CD8-positive, alpha-beta memory T cell (primary cell): ENCODE measurements at regions not wholly inside any gene's neighbourhood (a gene's known extent, or its start where the extent isn't known, plus 50 kb on each side); places are given as distances from the start of the nearest gene placed in this dataset.
"Not testable (repeated sequence)": the region's sequence is repeated elsewhere in the genome, so short reads cannot be mapped to it uniquely, and the experiment has no call there.

Experiments used
- CTCF ChIA-PET: fragments of 350-600 bp; sonication (Branson Sonifier 250); formaldehyde crosslinking; loops from one replicate; lab custom pipeline; 2021; ENCODE audit warnings: antibody characterized with exemption; lab: Charles Lee
- POLR2A ChIA-PET: fragments of 350-600 bp; sonication (Branson Sonifier 250); formaldehyde crosslinking; loops from one replicate; lab custom pipeline; 2021; ENCODE audit warnings: antibody characterized with exemption; lab: Charles Lee
- DNase-seq, 5 donors: peaks; one replicate each; pipeline versions ENCODE4 v3.0.0 to v3.0.0-alpha.2; 2020 to 2022; ENCODE audit warnings: mixed read lengths in 1 of 5
- H3K27ac ChIP-seq: one replicate; pipeline ENCODE4 v1.7.0; 2013; ENCODE audit warnings: low read depth, mild to moderate bottlenecking, low read length, moderate library complexity
- H3K27me3 ChIP-seq: 2 replicates; pipeline ENCODE4 v1.7.0; 2013; ENCODE audit warnings: low read length, mild to moderate bottlenecking; ENCODE audit not compliant: insufficient read depth, poor library complexity, severe bottlenecking
- H3K36me3 ChIP-seq: 2 replicates; pipeline ENCODE4 v1.7.0; 2013; ENCODE audit warnings: mild to moderate bottlenecking, low read length, moderate library complexity; ENCODE audit not compliant: insufficient read depth
- H3K4me1 ChIP-seq: 2 replicates; pipeline ENCODE4 v1.7.0; 2013; ENCODE audit warnings: mild to moderate bottlenecking, low read length, moderate library complexity; ENCODE audit not compliant: insufficient read depth
- H3K4me3 ChIP-seq: 2 replicates; pipeline ENCODE4 v1.7.0; 2013; ENCODE audit warnings: mild to moderate bottlenecking, low read length
- H3K9me3 ChIP-seq: 2 replicates; pipeline ENCODE4 v1.7.0; 2013; ENCODE audit warnings: mild to moderate bottlenecking, low read length
- H3K27ac Mint-ChIP-seq, 8 donors: one replicate each; pipeline ENCODE4 v1.8.0; 2020 to 2021; ENCODE audit warnings: mixed read lengths in 8 of 8, mild to moderate bottlenecking in 6 of 8, inconsistent platforms in 3 of 8, moderate library complexity in 3 of 8
- H3K27me3 Mint-ChIP-seq, 2 donors: one replicate each; pipeline ENCODE4 v1.8.0; 2020 to 2021; ENCODE audit warnings: mixed read lengths in 2 of 2, mild to moderate bottlenecking in 1 of 2, moderate library complexity in 1 of 2
- H3K36me3 Mint-ChIP-seq, 3 donors: one replicate each; pipeline ENCODE4 v1.8.0; 2020 to 2021; ENCODE audit warnings: mixed read lengths in 3 of 3, inconsistent platforms in 1 of 3, mild to moderate bottlenecking in 1 of 3
- H3K4me1 Mint-ChIP-seq, 3 donors: one replicate each; pipeline ENCODE4 v1.8.0; 2020 to 2021; ENCODE audit warnings: mixed read lengths in 3 of 3, inconsistent platforms in 1 of 3, mild to moderate bottlenecking in 1 of 3
- H3K4me3 Mint-ChIP-seq, 7 donors: one replicate each; pipeline ENCODE4 v1.8.0; 2020 to 2021; ENCODE audit warnings: mixed read lengths in 7 of 7, mild to moderate bottlenecking in 6 of 7, moderate library complexity in 4 of 7, inconsistent platforms in 2 of 7
- H3K9me3 Mint-ChIP-seq, 5 donors: one replicate each; pipeline ENCODE4 v1.8.0; 2020 to 2022; ENCODE audit warnings: mixed read lengths in 5 of 5, mild to moderate bottlenecking in 3 of 5, moderate library complexity in 2 of 5, inconsistent platforms in 1 of 5

DNA sequence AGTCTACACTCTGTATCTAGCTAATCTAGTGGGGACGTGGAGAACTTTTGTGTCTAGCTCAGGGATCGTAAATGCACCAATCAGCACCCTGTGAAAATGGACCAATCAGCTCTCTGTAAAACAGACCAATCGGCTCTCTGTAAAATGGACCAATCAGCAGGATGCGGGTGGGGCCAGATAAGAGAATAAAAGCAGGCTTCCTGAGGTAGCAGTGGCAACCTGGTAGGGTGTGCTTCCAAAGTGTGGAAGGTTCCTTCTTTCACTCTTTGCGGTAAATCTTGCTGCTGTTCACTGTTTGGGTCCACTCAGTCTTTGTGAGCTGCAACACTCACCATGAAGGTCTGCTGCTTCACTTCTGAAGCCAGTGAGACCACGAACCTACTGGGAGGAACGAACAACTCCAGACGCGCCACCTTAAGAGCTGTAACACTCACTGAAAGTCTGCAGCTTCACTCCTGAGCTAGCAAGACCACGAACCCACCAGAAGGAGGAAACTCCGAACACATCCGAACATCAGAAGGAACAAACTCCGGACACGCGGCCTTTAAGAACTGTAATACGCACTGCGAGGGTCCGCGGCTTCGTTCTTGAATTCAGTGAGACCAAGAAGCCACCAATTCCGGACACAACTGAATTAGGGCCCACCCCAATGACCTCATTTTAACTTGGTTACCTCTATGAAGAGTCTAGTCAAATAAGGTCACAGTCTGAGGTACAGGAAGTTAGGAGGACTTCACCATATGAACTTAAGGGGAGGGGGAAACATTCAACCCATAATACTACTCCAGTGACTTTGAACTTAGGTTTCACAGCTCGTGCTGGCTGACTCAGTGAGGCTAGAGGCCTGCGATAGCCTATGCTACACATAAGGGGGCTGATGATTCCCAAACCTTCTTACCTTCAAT lies 59.8 kb upstream of the LPGAT1 start:
- H3K9me3 ChIP-seq, H3K27ac ChIP-seq, H3K4me3 ChIP-seq, H3K27me3 ChIP-seq, POLR2A ChIA-PET, H3K36me3 ChIP-seq, H3K4me1 ChIP-seq, H3K36me3 Mint-ChIP-seq, H3K9me3 Mint-ChIP-seq, H3K4me1 Mint-ChIP-seq: not testable (repeated sequence)
- peak overlapping the region in 6 of 8 donors; percentile 16 to 88 (median 80) for H3K27ac Mint-ChIP-seq
- H3K27me3 Mint-ChIP-seq, result peaks cover 5 to 25% of the 10 kb centered on the region in 2 donors
- CTCF ChIA-PET, result interaction anchor here (1.4 kb wide), 2 partner anchors 17 to 24 kb away, joined by 3 read pairs; no protein-coding TSS in a partner anchor
- H3K4me3 Mint-ChIP-seq, result peak overlapping the region in 6 of 7 donors; percentile 15 to 72 (median 57)
- DNase-seq, result peak in 2 of 5 donors; percentile 6 to 51

DNA sequence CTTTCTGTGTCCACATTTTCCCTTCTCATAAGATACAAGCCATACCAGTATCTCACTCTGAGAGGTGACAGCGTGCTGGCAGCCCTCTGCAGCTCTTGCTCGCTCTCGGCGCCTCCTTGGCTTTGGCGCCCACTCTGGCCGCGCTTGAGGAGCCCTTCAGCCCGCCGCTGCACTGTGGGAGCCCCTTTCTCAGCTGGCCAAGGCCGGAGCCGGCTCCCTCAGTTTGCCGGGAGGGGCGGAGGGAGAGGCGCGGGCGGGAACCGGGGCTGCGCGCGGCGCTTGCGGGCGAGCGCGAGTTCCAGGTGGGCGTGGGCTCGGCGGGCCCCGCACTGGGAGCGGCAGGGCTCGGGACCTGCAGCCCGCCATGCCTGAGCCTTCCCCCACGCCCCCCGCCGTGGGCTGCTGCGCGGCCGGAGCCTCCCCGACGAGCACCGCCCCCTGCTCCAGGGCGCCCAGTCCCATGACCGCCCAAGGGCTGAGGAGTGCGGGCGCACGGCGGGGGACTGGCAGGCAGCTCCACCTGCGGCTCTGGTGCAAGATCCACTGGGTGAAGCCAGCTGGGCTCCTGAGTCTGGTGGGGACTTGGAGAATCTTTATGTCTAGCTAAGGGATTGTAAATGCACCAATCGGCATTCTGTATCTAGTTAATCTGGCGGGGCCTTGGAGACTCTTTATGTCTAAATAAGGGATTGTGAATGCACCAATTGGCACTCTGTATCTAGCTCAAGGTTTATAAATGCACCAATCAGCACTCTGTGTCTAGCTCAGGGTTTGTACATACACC lies 58.9 kb upstream of the LPGAT1 start:
- POLR2A ChIA-PET, result not testable (repeated sequence)
- peak overlapping the region in 3 of 7 donors; percentile 25 to 72 (median 64) for H3K4me3 Mint-ChIP-seq
- CTCF ChIA-PET, result interaction anchor here (1.4 kb wide), 2 partner anchors 16 to 25 kb away, joined by 3 read pairs; no protein-coding TSS in a partner anchor

DNA sequence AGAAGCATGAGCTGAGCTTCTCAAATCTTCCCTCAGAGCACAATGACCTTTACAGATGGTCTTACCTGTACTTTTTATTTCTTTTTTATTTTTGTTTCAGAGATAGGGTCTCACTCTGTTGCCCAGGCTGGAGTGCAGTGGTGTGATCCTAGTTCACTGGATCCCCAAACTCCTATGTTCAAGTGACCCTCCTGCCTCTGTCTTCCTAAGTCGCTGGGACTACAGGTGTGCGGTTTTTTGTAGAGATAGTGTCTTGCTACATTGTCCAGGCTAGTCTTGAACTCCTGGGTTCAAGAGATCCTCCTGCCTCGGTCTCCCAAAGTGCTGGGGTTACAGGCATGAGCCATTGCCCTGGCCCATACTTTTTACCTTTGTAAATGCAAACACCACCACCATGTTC lies 56.0 kb upstream of the LPGAT1 start:
- H3K27ac Mint-ChIP-seq, result no peak overlapping the region
- H3K27me3 ChIP-seq, result no peaks in the 10 kb centered on the region
- H3K9me3 Mint-ChIP-seq, result no peaks in the 10 kb centered on the region
- H3K36me3 ChIP-seq, result no peaks in the 10 kb centered on the region
- H3K9me3 ChIP-seq, result no peaks in the 10 kb centered on the region
- ChIA-PET CTCF (no interaction called here), POLR2A (no interaction called here)
- DNase-seq, result no peak
- H3K4me3 ChIP-seq, result no peak overlapping the region
- no peaks in the 10 kb centered on the region for H3K4me1 ChIP-seq
- peaks cover 7 to 25% of the 10 kb centered on the region in 2 donors for H3K27me3 Mint-ChIP-seq
- peaks cover 4 to 7% (median 4%) of the 10 kb centered on the region in 3 donors for H3K4me1 Mint-ChIP-seq
- peak overlapping the region in 1 of 7 donors; percentile 3 for H3K4me3 Mint-ChIP-seq
- no peak overlapping the region for H3K27ac ChIP-seq
- peaks cover 0 to 6% (median 0%) of the 10 kb centered on the region in 3 donors for H3K36me3 Mint-ChIP-seq

More for the DNA sequence above, 58.9 kb upstream of the LPGAT1 start:
- not testable (repeated sequence) for H3K27ac ChIP-seq, H3K4me3 ChIP-seq, H3K36me3 ChIP-seq, H3K27me3 ChIP-seq, H3K9me3 ChIP-seq, H3K36me3 Mint-ChIP-seq, H3K4me1 Mint-ChIP-seq, H3K4me1 ChIP-seq, H3K9me3 Mint-ChIP-seq
- DNase-seq, result peak in 1 of 5 donors; percentile 1
- H3K27me3 Mint-ChIP-seq, result peaks cover 7 to 25% of the 10 kb centered on the region in 2 donors
- peak overlapping the region in 4 of 8 donors; percentile 16 to 88 (median 65) for H3K27ac Mint-ChIP-seq

DNA sequence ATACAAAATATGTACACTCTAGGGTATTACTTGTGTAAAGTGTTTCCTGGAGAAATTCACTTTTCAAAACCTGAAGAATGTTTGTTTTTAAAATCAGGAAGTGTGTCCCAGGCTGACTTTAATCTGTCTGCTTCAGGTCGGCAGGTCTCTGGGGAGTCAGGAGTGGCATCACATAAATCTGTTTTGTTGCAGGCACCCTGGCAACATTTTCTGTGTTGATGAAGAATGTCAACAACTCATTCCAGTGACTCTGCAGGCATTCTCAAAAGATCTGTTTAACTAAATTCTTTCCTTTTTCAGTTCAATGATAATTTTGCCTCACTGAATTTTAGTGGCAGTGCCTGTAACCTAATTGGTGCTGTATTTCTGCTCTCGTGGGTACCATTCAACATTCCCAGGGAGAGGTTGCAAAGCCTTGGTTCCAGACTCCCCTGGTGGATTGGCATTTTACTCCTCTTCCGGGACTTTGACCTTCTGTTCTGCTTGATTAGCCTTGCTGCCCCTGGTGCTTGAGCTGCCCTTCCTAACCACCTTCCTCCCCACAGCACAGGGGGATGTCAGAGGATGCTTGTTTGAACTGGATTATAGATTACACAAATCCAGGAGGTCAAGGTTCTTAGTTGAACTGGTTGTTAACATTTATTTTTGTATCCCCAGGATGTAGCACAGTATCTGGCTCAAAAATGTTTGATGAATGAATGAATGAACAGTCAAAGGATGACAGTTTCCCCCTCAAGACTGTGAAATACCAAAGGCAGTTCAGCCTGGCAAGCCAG lies 55.4 kb upstream of the LPGAT1 start:
- Mint-ChIP-seq H3K4me3 (no peak overlapping the region), H3K27ac (no peak overlapping the region), H3K4me1 (peaks cover 4 to 7% (median 4%) of the 10 kb centered on the region in 3 donors), H3K36me3 (peaks cover 0 to 6% (median 0%) of the 10 kb centered on the region in 3 donors), H3K27me3 (peaks cover 7 to 25% of the 10 kb centered on the region in 2 donors), H3K9me3 (no peaks in the 10 kb centered on the region)
- DNase-seq, result no peak
- H3K27ac ChIP-seq, result no peak overlapping the region
- POLR2A ChIA-PET, result no interaction called here
- no peaks in the 10 kb centered on the region for H3K36me3 ChIP-seq
- H3K9me3 ChIP-seq, result no peaks in the 10 kb centered on the region
- H3K4me1 ChIP-seq, result no peaks in the 10 kb centered on the region
- CTCF ChIA-PET, result no interaction called here
- no peak overlapping the region for H3K4me3 ChIP-seq
- no peaks in the 10 kb centered on the region for H3K27me3 ChIP-seq

DNA sequence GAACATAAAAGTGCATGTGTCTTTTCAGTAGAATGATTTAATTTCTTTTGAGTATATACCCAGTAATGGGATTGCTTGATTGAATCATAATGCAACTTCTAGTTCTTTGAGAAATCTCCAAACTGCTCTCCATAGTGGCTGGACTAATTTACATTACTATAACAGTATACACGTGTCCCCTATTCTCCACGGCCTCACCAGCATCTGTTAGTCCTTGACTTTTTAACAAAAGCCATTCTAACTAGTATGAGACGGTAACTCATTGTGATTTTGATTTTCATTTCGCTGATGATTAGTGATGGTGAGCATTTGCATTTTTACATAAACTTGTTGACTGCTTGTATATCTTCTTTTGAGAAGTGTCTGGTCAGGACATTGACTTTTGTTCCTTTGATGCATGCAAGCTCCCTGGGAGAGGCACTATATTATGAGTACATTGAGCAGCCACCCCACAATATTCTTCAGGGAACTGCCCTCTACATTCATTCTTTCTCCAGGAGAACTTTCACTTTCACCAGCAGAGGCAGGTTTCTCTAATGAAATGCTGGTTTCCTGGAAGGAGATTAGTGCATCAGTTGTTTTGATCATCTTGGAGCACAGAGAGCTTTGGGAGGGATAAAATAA lies 51.9 kb upstream of the LPGAT1 start:
- no peak overlapping the region for H3K4me3 ChIP-seq
- no peaks in the 10 kb centered on the region for H3K27me3 ChIP-seq
- no peak overlapping the region for H3K27ac ChIP-seq
- no peak for DNase-seq
- H3K4me1 ChIP-seq, result no peaks in the 10 kb centered on the region
- H3K9me3 ChIP-seq, result no peaks in the 10 kb centered on the region
- Mint-ChIP-seq H3K27me3 (peaks cover 9 to 11% of the 10 kb centered on the region in 2 donors), H3K4me1 (peaks cover under 1 to 3% (median 1%) of the 10 kb centered on the region in 3 donors), H3K27ac (no peak overlapping the region), H3K9me3 (no peaks in the 10 kb centered on the region), H3K36me3 (no peaks in the 10 kb centered on the region), H3K4me3 (no peak overlapping the region)
- ChIA-PET POLR2A (no interaction called here), CTCF (interaction anchor here (0.6 kb wide), 1 partner anchor 15 kb away, joined by 3 read pairs; no protein-coding TSS in a partner anchor)
- no peaks in the 10 kb centered on the region for H3K36me3 ChIP-seq
